KG1 (cell line): ENCODE measurements at regions not wholly inside any gene's neighbourhood (a gene's known extent, or its start where the extent isn't known, plus 50 kb on each side); places are given as distances from the start of the nearest gene placed in this dataset.

Experiments
- DNase-seq: peaks from one replicate; lab custom pipeline; 2025; lab: John Stamatoyannopoulos, UW

GRCh38 chr14:73800970-73801515 is 50.6 kb upstream of the PTGR2 start:
- no peak for DNase-seq

- DNase-seq: no peak
Measured at GRCh38 chr14:73797543-73798265, 53.9 kb upstream of the PTGR2 start.

- DNase-seq: no peak
Measured at GRCh38 chr14:73796893-73797542, 54.6 kb upstream of the PTGR2 start.

- no peak for DNase-seq
Measured at GRCh38 chr14:73796415-73796814, 55.2 kb upstream of the PTGR2 start.

- no peak for DNase-seq
Measured at GRCh38 chr14:73795974-73796373, 55.7 kb upstream of the PTGR2 start.

- DNase-seq: no peak
Measured at GRCh38 chr14:73795466-73795865, 56.2 kb upstream of the PTGR2 start.

GRCh38 chr14:73794146-73794545 is 57.5 kb upstream of the PTGR2 start:
- no peak for DNase-seq

GRCh38 chr14:73792481-73792880 is 59.1 kb upstream of the PTGR2 start:
- DNase-seq: no peak

- no peak for DNase-seq
Measured at GRCh38 chr14:73789989-73790581, 61.5 kb upstream of the PTGR2 start.

- DNase-seq: no peak
Measured at GRCh38 chr14:73788701-73789551, 62.7 kb upstream of the PTGR2 start.

- no peak for DNase-seq
Measured at GRCh38 chr14:73788317-73788598, 63.4 kb upstream of the PTGR2 start.

- peak; percentile 69 for DNase-seq
Measured at GRCh38 chr14:73787486-73788316, 63.9 kb upstream of the PTGR2 start.

- no peak for DNase-seq
Measured at GRCh38 chr14:73786636-73787485, 64.8 kb upstream of the PTGR2 start.

GRCh38 chr14:73785834-73786635 is 65.6 kb upstream of the PTGR2 start:
- DNase-seq: peak; percentile 71

GRCh38 chr14:73785336-73785833 is 66.2 kb upstream of the PTGR2 start:
- peak; percentile 23 for DNase-seq

- no peak for DNase-seq
Measured at GRCh38 chr14:73784988-73785313, 66.7 kb upstream of the PTGR2 start.

GRCh38 chr14:73784181-73784987 is 67.2 kb upstream of the PTGR2 start:
- peak; percentile 46 for DNase-seq

GRCh38 chr14:73783107-73783727 is 68.4 kb upstream of the PTGR2 start:
- DNase-seq: no peak
